Renal cortical epithelial cell (primary cell): ENCODE measurements at regions not wholly inside any gene's neighbourhood (a gene's known extent, or its start where the extent isn't known, plus 50 kb on each side); places are given as distances from the start of the nearest gene placed in this dataset.
"Not testable (repeated sequence)": the region's sequence is repeated elsewhere in the genome, so short reads cannot be mapped to it uniquely, and the experiment has no call there.

ENCODE experiments used
- DNase-seq: peaks from one replicate; pipeline ENCODE4 v3.0.0-alpha.2; 2011; ENCODE audit warnings: low read depth

DNA sequence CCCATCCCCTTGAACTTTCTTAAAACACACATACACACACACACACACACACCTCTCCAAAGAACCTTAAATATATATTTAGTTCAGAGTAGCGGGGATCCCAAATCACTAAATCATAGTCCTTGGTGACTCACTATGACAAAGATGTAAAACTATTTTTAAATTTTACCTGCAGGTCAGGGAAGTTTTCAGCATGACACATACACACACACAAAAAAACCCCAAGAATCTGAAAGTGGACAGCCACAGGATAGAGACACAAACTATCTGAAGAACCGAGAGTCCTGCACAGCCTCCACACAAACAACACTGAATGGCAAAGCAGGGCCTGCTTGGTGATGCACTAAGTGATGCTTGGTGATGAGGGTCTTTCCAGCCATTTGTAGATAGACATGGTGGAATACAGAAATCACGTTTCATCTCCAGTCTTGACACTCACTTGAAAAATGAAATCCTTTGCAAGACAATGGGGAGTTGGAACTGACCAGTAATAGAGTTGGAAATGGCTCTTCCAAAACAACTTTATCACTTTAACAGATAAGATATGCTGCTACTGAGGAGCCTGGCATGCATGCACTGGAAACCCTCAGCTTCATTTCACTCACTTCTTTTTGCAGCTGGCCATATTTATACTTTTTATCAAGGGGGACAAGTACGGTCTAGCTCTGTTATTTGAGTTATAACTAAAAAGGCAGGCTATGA lies 307.3 kb downstream of the RAPGEF2 start:
- peak; percentile 64 for DNase-seq

DNA sequence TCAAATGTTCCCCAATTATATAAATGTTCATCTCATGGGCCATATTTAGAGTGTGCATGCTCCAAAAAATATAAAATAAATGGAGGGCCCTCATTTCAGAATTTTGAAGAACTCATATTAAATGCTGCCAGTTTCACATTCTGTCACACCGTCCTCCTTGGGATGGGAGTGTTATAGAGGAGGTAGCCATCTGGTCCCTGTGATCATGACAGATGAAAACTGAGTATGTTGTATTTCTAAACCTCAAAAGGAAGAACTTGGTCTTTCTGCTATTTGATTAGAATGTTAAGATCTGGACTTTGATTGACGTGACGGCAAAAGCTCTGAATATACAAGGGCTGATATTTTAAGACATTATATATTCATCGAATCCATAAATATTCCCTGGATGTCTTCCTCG lies 308.0 kb downstream of the RAPGEF2 start:
- no peak for DNase-seq

GRCh38 chr4:159413306-159413943 lies 310.5 kb downstream of the RAPGEF2 start:
- no peak for DNase-seq

DNA sequence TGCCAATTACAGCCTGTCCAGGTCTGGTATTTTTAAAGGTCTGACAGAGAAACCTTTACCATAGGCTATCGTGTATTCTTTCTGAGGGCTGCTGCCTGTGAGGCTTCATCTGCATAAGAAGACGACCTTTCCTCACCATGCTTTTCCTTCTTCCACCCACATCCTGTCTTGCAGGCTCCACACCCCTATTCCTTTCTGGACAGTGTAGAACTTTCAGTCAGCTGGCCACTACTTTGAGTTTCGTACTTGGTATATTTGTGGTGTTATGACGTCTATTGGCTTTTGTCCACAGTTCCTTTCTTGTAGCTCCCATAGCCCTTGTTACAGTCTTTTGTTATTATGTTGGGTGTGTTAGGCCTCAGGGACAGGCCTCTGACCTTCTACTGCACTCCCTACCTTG lies 311.4 kb downstream of the RAPGEF2 start:
- DNase-seq, result no peak

GRCh38 chr4:159416073-159416472 lies 313.2 kb downstream of the RAPGEF2 start:
- no peak for DNase-seq

- no peak for DNase-seq
These were observed 314.1 kb downstream of the RAPGEF2 start for GRCh38 chr4:159416996-159417395.

DNA sequence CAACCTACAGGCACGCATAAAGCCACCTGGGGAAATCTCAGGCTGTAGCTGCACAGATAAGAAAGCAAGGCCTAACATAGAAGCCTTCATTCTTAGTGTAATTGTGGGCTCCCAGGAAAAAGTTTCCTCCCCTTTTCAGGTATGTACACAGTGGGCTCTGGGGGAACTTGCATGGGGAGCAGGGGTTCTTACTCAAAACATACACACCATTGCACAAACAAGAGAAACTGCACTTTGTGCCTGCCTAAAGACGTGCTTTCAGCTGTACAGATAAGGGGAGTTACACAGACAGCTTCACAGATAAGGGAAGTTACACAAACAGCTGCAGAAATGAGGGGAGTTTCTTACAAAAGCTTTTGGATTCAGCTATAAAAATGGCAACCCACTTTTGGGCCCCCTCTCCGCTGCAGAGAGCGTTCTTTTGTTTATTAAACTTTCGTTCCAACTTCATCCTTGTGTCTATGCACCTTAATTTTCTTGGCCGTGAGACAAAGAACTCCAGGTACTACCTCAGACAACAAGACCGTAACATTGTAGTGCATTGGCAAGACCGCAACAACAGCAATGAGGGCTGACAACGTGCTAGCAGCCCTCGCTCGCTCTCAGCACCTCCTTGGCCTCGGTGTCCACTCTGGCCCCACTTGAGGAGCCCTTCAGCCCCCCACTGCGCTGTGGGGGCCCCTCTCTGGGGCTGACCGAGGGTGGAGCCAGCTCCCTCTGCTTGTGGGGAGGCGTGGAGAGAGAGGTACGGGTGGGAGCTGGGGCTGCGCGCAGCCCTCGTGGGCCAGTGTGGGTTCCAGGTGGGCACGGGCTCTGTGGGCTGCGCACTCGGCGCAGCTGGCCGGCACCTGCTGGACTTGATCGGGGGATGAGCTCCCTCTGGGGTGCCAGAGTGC lies 317.5 kb downstream of the RAPGEF2 start:
- no peak for DNase-seq

DNA sequence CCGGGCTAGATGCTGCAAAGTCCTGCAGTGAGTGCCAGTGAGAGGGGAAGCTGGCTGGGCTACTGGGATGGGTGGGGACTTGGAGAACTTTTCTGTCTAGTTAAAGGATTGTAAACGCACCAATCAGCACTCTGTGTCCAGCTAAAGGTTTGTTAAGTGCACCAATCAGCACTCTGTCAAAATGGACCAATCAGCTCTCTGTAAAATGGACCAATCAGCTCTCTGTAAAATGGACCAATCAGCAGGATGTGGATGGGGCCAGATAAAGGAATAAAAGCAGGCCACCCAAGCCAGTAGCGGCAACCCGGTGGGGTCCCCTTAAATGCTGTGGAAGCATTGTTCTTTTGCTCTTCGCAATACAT lies 318.2 kb downstream of the RAPGEF2 start:
- DNase-seq, result not testable (repeated sequence)

DNA sequence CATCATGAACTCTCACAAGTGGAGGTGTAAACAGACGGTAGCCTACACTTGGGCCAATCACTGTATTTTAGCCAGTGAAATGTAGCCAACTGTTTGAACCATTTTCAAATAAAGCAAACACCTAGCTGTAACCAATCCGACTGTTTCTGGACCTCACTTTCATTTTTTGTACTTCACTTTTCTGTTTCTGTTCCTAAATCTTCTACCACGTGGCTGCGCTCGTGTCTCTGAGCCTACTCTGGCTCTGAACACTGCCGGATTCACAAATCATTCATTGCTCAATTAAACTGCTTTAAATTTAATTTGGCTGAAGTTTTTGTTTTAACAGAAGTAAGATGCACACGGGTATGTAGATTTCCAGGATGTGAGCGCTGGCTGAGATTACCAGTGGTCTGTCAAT lies 319.1 kb downstream of the RAPGEF2 start:
- no peak for DNase-seq

DNA sequence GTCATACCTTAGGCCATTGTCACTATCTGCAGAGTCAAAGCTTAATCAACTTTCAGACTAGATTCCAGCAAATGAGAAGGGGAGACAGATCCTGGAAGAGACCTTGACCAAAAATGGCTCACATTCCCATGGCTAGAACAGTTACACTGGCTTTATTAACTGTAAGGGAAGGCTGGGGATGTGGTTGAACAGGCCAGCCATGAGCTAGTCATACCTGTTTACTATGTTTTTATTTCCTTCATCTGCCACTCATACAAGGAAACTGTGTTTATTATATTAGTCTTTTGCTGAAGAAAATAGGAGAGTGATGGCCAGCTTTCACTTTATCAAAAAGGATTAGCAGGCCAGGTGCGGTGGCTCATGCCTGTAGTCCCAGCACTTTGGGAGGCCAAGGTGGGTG lies 319.7 kb downstream of the RAPGEF2 start:
- DNase-seq, result no peak

GRCh38 chr4:159425737-159426305 lies 322.9 kb downstream of the RAPGEF2 start:
- DNase-seq, result no peak

GRCh38 chr4:159428293-159428692 lies 325.4 kb downstream of the RAPGEF2 start:
- DNase-seq, result no peak

DNA sequence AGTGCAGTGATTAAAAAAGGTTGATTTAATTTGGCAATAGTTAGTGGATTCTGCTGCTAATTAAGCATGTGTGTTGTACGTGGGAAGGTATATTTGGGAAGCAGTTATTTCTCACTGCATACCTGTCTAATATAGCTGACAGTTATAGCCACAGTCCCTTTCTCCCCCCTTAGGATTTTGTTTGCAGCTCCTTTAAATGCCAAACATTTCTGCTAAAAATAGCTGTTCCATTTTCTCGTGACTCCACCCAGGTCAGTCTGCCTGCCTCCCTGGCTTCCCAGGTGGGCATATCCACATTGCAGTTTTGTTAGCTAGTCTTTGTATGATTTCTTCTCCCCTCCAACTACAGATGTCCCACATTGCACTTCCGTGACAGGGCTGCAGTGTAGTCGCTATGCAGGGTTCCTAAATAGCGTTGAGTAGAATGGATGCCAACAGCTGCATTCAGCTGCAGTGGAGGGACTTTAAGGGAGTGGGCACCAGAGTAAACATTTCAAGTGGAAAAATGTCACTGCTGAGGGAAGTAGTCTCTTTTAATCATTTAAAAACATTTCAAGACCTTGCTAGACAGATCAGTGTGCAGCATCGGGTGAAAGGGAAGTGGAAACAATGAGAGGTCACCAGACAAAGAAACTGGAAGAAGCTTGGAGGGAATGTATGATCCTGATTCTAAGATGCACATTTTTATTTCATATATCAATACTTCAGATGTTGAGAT lies 326.3 kb downstream of the RAPGEF2 start:
- no peak for DNase-seq

- DNase-seq, result no peak
These were observed 326.8 kb downstream of the RAPGEF2 start for GRCh38 chr4:159429693-159430035.

GRCh38 chr4:159430896-159431295 lies 328.0 kb downstream of the RAPGEF2 start:
- DNase-seq, result no peak

DNA sequence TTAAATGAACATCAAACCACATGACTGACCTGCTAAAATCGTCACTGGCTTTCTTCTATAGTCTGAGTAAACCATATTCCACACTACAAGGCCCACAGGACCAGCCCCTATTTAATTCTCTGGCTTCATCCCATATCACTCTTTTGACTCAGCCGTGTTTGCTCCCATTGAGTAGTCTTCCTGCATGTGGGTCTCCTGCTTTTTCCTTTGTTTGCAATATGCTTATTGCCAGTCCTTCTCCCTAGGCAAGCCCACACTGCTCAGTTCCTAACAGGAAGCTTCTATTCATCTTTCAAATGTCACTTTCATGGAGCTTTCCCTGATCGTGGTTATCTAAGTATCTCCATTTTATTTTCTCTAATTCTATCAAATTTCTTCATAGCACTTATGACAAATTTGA lies 329.6 kb downstream of the RAPGEF2 start:
- no peak for DNase-seq

DNA sequence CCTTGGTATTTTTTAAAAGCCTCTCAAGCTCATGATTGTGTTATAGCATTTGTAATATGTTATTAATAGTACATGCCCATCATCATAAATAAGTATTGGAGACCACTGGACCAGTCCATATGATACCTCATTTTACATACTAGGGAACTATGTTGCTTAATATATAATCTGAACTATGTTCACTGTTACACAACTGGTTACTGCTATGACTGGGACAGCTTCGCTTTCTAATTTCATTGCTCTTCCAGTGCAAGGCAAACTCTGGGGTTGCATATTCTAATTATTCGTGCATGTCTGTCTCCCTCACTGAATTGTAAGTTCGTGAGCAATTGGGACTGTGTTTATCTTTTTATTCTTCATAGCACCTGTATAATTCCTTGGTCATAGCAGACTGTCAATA lies 330.5 kb downstream of the RAPGEF2 start:
- no peak for DNase-seq

DNA sequence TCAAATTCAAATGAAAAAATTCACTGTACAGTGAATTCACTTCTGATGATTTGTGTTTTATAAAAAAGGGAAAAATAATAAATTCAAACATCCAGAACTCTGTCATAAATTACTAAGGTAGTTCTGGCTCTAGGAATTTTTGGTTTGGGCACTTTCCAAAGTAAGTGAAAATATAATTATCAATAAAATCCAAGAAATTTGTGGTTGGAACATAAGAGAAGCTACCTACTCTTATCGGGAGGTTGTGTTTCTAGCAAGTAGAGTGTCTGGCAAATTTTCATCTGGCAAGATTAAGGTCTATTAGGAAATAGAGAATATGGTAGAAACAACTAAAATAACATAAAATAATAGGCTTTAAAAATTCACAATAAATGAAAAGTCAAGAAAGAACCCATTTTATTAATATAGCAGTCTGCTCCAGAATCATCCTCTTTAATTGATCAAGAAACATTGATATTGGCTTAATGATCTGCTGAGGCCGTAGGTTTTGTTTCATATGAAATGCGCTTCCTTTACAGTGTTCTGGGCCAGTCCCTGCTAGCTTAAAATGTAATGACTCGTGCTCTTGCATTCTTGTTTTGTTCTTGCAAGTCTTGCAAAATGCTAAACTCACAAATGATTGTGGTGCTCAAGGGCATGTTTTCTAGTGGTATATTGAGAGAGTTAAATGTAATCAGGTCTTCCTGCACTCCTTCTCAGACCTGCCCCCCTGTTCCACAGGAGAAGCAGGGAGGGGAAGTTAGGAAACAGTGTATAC lies 331.4 kb downstream of the RAPGEF2 start:
- peak; percentile 91 for DNase-seq

DNA sequence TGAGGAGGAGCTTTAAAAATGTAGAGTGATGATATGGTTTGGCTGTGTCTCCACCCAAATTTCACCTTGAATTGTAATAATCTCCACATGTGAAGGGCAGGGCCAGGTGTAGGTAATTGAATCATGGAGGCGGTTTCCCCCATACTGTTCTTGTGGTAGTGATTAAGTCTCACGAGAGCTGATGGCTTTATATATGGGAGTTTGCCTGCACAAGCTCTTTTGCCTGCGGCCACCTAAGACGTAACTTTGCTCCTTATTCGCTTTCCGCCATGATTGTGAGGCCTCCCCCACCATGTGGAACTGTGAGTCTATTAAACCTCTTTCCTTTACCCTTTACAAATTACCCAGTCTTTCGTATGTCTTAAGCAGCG lies 332.0 kb downstream of the RAPGEF2 start:
- DNase-seq, result no peak

DNA sequence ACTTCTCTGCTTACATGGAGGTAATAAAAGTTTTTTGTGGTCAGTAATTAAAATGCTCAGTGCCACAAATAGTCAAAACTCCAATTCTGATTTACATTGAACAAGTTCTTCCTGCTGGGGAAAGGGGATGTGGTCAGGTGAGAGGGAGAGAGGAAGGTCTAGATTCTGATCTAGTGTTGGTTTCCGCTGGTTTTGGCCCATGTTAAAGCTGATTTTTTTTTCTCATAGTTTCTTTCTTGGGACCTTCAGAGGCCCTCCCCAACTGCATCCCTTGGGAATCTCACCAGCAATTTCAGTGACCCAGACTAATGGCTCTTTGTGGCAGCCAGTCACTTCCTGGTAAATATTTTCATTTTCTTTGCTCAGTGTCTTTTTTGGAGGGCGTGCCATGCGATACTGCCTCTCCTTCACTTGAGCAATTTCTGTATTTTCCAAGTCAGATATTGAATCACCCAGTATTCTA lies 332.7 kb downstream of the RAPGEF2 start:
- peak; percentile 53 for DNase-seq

- DNase-seq, result no peak
These were observed 341.1 kb downstream of the RAPGEF2 start for GRCh38 chr4:159443975-159444374.
